Brain microvascular endothelial cell (primary cell): ENCODE measurements at regions not wholly inside any gene's neighbourhood (a gene's known extent, or its start where the extent isn't known, plus 50 kb on each side); places are given as distances from the start of the nearest gene placed in this dataset.
A peak's percentile ranks its signal among the peaks of the same experiment; 100 is the strongest.

ENCODE experiments used
- DNase-seq: peaks from one replicate; pipeline ENCODE4 v3.0.0-alpha.2; 2020
- H3K27ac ChIP-seq: fragments of 250-450 bp; sonication (Bioruptor Pico); 2 replicates; pipeline ENCODE4 v1.5.1; 2020; ENCODE audit warnings: mild to moderate bottlenecking, moderate library complexity
- H3K27me3 ChIP-seq: fragments of 250-450 bp; sonication (Bioruptor Pico); replicated peaks from 2 replicates; pipeline ENCODE4 v1.5.1; 2020; ENCODE audit warnings: mild to moderate bottlenecking
- H3K36me3 ChIP-seq: fragments of 250-450 bp; sonication (Bioruptor Pico); replicated peaks from 2 replicates; pipeline ENCODE4 v1.5.1; 2020; ENCODE audit warnings: mild to moderate bottlenecking
- H3K4me3 ChIP-seq: 2 replicates; pipeline ENCODE4 v1.5.1; 2011; ENCODE audit warnings: low read depth, mild to moderate bottlenecking, control low read depth, low read length, moderate library complexity
- CTCF ChIP-seq: IDR thresholded peaks from 2 replicates; pipeline ENCODE4 v1.5.1; 2011; ENCODE audit warnings: low read depth, mild to moderate bottlenecking, moderate library complexity, low read length, control low read depth, inconsistent platforms; ENCODE audit errors: missing control alignments
- in situ Hi-C: cut with HindIII; loops from 2 replicates; pipeline ENCODE4 v1.10.0; 2017; ENCODE audit warnings: low sequenced_read_pairs, low pct_ligation_motif_present

GRCh38 chr15:69543681-69544364 lies 91.2 kb downstream of the RPLP1 start:
- H3K27ac ChIP-seq = no peak overlapping the region
- H3K27me3 ChIP-seq = peaks cover 10% of the 10 kb centered on the region
- no peak for TF ChIP-seq CTCF
- in situ Hi-C loops = no loop called here
- H3K4me3 ChIP-seq = no peak overlapping the region
- no peaks in the 10 kb centered on the region for H3K36me3 ChIP-seq
- DNase-seq = no peak

GRCh38 chr15:69544365-69545113 lies 91.9 kb downstream of the RPLP1 start:
- Histone ChIP-seq H3K4me3 (no peak overlapping the region), H3K27me3 (peaks cover 10% of the 10 kb centered on the region), H3K27ac (no peak overlapping the region), H3K36me3 (no peaks in the 10 kb centered on the region)
- in situ Hi-C loops = no loop called here
- no peak for DNase-seq
- TF ChIP-seq CTCF = no peak

DNA sequence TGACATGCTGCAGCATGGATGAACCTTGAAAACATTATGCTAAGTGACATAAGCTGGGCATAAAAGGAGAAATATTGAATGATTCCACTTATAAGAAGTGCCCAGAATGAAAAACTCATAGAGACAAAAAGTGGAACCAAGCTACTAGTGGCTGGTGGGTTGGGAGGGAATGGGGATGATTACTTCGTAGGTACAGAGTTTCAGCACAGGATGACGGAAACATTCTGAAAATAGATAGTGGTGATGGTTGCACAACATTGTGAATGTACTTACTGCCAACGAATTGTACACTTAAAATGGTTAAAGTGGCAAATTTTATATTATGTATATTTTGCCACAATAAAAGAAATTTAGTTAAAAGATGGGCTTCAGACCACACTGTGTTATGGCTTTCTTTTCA lies 93.6 kb downstream of the RPLP1 start:
- no peak overlapping the region for H3K4me3 ChIP-seq
- in situ Hi-C loops = no loop called here
- no peaks in the 10 kb centered on the region for H3K36me3 ChIP-seq
- peaks cover 4% of the 10 kb centered on the region for H3K27me3 ChIP-seq
- no peak for TF ChIP-seq CTCF
- no peak for DNase-seq
- no peak overlapping the region for H3K27ac ChIP-seq

- peak; percentile 7 for DNase-seq
- Histone ChIP-seq H3K36me3 (no peaks in the 10 kb centered on the region), H3K27me3 (peaks cover 4% of the 10 kb centered on the region), H3K27ac (no peak overlapping the region), H3K4me3 (no peak overlapping the region)
- in situ Hi-C loops = no loop called here
- no peak for TF ChIP-seq CTCF
These were observed 96.0 kb downstream of the RPLP1 start for GRCh38 chr15:69548395-69549180.

DNA sequence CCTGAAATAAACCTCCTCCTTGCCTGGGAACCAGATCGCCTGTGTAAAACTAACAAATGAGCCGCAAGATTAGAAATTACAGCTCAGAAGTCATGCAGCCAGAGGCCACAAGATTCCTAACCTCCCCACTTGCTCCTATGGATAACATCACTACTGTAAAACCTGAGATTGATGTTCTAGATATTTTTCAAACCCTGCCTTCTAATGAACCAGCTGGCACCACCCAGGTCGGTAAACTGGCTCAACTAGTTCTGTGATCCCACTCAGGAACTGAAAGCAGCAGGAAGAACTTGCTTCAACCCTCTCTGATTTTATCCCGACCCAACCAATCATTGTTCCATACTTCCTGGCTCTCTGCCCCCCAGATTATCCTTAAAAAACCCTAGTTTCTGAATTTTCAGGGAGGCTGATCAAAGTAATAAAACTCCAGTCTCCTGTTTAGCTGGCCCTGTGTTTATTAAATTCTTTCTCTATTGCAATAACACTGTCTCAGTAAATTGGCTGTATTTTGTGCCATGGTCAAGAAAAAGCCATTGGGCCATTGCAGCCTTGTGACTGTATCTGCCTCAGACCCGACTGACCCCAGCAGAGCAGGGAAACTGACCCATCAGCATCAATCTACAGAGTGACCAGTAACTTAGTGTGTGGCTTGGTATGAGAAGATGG lies 98.9 kb downstream of the RPLP1 start:
- Histone ChIP-seq H3K27me3 (peaks cover 4% of the 10 kb centered on the region), H3K4me3 (no peak overlapping the region), H3K27ac (no peak overlapping the region), H3K36me3 (no peaks in the 10 kb centered on the region)
- DNase-seq = no peak
- TF ChIP-seq CTCF = no peak
- in situ Hi-C loops = no loop called here
